ENCODE measurements at regions not wholly inside any gene's neighbourhood (a gene's known extent, or its start where the extent isn't known, plus 50 kb on each side); places are given as distances from the start of the nearest gene placed in this dataset.

DNA sequence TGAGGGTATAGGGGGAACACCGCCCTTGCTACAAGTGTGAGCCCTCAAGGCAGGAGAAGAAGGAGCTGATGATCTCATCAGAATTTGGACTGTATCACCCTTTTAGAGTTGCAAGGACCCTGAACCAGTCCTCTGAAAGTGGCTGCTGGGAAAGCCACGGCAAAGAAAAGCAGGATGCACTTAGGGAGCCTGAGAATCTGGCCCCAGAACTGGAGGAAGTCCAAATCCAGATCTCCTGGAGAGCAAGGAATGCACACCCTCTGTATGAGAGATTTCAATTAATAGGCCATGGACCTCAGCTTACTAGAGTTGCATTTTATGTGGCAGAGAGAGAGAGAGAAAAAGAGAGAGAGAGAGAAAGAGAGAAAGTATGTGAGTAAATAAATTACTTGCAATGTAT lies 662.9 kb downstream of the CCSER2 start:
- TF ChIP-seq, protein P1, sequence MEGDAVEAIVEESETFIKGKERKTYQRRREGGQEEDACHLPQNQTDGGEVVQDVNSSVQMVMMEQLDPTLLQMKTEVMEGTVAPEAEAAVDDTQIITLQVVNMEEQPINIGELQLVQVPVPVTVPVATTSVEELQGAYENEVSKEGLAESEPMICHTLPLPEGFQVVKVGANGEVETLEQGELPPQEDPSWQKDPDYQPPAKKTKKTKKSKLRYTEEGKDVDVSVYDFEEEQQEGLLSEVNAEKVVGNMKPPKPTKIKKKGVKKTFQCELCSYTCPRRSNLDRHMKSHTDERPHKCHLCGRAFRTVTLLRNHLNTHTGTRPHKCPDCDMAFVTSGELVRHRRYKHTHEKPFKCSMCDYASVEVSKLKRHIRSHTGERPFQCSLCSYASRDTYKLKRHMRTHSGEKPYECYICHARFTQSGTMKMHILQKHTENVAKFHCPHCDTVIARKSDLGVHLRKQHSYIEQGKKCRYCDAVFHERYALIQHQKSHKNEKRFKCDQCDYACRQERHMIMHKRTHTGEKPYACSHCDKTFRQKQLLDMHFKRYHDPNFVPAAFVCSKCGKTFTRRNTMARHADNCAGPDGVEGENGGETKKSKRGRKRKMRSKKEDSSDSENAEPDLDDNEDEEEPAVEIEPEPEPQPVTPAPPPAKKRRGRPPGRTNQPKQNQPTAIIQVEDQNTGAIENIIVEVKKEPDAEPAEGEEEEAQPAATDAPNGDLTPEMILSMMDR (IDR thresholded peaks at IDR 0.05; ENCODE audit: low read depth, low read length, missing control alignments) = no peak
- in situ Hi-C loops (cut with HindIII; ENCODE audit: low pct_ligation_motif_present, low sequenced_read_pairs) = no loop called here
- Histone ChIP-seq H3K27me3 (replicated peaks) (no peaks in the 10 kb centered on the region), H3K27ac (no peak overlapping the region), H3K4me3 (ENCODE audit: low read depth, low read length) (no peak overlapping the region), H3K36me3 (replicated peaks) (no peaks in the 10 kb centered on the region)
- DNase-seq = no peak

DNA sequence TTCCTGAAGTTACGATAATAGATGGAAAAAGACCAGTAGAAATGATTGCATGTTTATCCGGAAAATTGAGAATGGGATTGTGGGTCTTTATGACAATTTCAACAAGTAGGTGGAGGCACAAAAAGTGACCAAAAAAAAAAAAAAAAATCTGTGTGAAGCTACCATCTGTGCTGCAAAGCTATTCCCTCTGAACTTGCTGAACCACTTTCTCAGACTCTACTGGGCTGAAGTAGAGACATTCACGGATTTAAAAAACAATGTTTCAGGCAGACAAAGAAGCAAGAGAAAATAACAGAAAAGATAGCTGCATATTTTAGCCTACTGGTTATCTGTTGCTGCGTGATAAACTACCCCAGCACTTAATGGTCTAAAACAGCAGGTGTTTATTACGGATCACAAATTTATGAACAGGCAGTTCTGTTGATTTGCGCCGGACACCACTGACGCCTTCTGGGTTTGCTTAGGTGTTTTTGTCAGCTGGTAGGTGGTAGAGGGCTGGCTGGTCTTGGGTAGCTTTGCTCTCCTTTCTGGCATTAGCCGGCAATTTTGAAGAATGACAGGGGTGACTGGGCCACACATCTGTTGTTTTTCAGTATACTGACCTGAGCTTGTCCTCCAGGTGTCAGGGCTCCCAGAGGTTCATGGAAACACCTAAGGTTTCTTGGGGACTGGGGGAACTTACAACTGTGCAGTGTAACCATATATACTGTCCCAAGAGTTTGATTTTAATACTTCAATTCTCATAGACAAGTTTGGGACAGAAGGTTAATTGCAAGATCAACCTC lies 665.1 kb downstream of the CCSER2 start:
- TF ChIP-seq, protein P1 (IDR thresholded peaks at IDR 0.05; ENCODE audit: low read depth, low read length, missing control alignments) = no peak
- H3K27ac ChIP-seq = no peak overlapping the region
- H3K4me3 ChIP-seq (ENCODE audit: low read depth, low read length) = no peak overlapping the region
- DNase-seq = no peak
- H3K27me3 ChIP-seq (replicated peaks) = no peaks in the 10 kb centered on the region
- no peaks in the 10 kb centered on the region for H3K36me3 ChIP-seq (replicated peaks)
- in situ Hi-C loops (cut with HindIII; ENCODE audit: low pct_ligation_motif_present, low sequenced_read_pairs) = no loop called here

DNA sequence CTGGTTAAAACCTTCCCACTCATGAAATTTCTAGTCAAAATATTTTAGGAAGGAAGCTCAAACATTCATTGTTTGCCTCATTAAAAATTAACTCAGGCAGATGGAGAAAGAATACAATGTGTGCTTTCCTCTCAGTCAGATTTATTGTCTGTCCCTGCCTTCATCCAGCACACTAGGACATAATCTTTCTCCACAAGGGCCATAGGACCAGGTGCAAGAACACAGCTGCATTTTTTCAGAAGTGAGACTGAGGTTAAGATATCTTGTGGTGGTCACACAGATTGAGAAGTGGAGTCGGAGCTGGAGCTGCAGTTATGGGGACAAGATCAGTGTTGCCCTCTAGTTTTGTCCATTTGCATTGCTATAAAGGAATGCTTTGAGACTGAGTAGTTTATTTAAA lies 666.3 kb downstream of the CCSER2 start:
- TF ChIP-seq, protein P1 (IDR thresholded peaks at IDR 0.05; ENCODE audit: low read depth, low read length, missing control alignments) = no peak
- no peaks in the 10 kb centered on the region for H3K36me3 ChIP-seq (replicated peaks)
- H3K27ac ChIP-seq = no peak overlapping the region
- no peaks in the 10 kb centered on the region for H3K27me3 ChIP-seq (replicated peaks)
- in situ Hi-C loops (cut with HindIII; ENCODE audit: low pct_ligation_motif_present, low sequenced_read_pairs) = no loop called here
- H3K4me3 ChIP-seq (ENCODE audit: low read depth, low read length) = no peak overlapping the region
- no peak for DNase-seq

DNA sequence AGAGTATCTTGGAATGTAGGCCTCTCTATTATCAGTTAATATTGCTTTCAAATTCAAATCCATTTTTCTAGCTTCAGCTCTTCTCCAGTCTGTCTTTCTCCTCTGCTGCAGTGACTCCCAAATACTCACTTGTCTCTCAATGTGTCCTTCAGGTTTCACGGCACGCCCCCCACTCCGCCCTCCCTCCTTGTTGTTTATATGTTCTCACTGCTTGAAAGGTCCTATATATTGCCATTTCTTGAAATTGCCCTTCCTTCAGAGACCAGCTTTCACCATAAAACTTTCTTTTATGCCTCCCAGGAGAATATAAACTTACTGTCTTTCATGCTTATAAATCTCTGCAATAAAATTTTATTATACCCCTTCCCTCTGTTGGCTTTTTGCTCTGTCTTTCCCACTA lies 668.2 kb downstream of the CCSER2 start:
- no peak overlapping the region for H3K4me3 ChIP-seq (ENCODE audit: low read depth, low read length)
- no peak overlapping the region for H3K27ac ChIP-seq
- H3K36me3 ChIP-seq (replicated peaks) = no peaks in the 10 kb centered on the region
- TF ChIP-seq, protein P1 (IDR thresholded peaks at IDR 0.05; ENCODE audit: low read depth, low read length, missing control alignments) = no peak
- DNase-seq = no peak
- in situ Hi-C loops (cut with HindIII; ENCODE audit: low pct_ligation_motif_present, low sequenced_read_pairs) = no loop called here
- H3K27me3 ChIP-seq (replicated peaks) = no peaks in the 10 kb centered on the region

DNA sequence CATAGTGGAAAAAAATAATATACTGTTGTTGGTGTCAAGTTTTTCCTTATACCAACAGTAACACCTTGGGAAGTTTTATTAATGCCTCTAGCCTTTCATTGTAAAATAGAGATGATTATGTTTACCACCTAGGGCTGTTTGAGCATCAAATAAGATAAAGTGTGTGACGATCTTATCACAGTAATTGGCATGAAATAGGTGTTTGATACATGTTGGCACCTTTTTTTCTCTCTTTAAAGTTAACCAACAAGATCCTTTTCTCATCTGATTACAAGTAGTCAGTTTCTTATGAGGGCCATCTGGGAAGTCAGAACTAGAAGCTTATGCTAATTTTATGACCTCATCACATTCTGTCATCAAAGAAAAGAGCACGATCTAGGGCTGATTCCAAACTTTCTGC lies 669.5 kb downstream of the CCSER2 start:
- H3K27me3 ChIP-seq (replicated peaks) = no peaks in the 10 kb centered on the region
- TF ChIP-seq, protein P1 (IDR thresholded peaks at IDR 0.05; ENCODE audit: low read depth, low read length, missing control alignments) = no peak
- in situ Hi-C loops (cut with HindIII; ENCODE audit: low pct_ligation_motif_present, low sequenced_read_pairs) = no loop called here
- no peak for DNase-seq
- H3K36me3 ChIP-seq (replicated peaks) = no peaks in the 10 kb centered on the region
- H3K27ac ChIP-seq = no peak overlapping the region
- no peak overlapping the region for H3K4me3 ChIP-seq (ENCODE audit: low read depth, low read length)

DNA sequence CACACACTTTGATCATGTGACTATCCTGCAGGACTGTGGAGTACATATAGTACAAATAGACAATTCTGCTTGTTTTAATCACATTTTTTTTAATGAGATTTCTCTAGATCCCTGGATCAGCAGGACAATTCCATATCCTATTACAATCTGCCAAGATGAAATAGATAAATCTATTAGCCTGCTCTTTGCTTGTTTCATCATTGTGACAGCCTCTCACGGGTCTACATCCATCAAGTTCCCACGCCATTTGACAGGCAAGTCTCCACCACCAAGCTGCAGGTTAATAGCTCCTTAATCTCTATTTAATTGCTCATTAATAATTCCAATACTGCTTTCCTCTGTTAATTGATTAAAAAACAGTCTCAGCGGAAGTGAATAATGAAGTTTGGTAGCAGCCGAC lies 671.5 kb downstream of the CCSER2 start:
- H3K36me3 ChIP-seq (replicated peaks) = no peaks in the 10 kb centered on the region
- in situ Hi-C loops (cut with HindIII; ENCODE audit: low pct_ligation_motif_present, low sequenced_read_pairs) = no loop called here
- TF ChIP-seq, protein P1 (IDR thresholded peaks at IDR 0.05; ENCODE audit: low read depth, low read length, missing control alignments) = no peak
- no peak for DNase-seq
- no peak overlapping the region for H3K27ac ChIP-seq
- H3K27me3 ChIP-seq (replicated peaks) = no peaks in the 10 kb centered on the region
- no peak overlapping the region for H3K4me3 ChIP-seq (ENCODE audit: low read depth, low read length)
